Hepatocyte (in vitro differentiated cells): ENCODE measurements at regions not wholly inside any gene's neighbourhood (a gene's known extent, or its start where the extent isn't known, plus 50 kb on each side); places are given as distances from the start of the nearest gene placed in this dataset.

ENCODE experiments used
- CTCF ChIP-seq: fragments of 200-600 bp; sonication (generic); IDR thresholded peaks from 2 replicates; pipeline ENCODE4 v1.5.1; 2016; ENCODE audit warnings: antibody characterized with exemption, mild to moderate bottlenecking; ENCODE audit not compliant: poor library complexity
- EZH2 ChIP-seq: fragments of 200-600 bp; sonication (generic); IDR thresholded peaks from 2 replicates; pipeline ENCODE4 v1.6.1; 2016; ENCODE audit warnings: antibody characterized with exemption, mild to moderate bottlenecking, borderline replicate concordance
- EZH2phosphoT487 ChIP-seq: fragments of 200-600 bp; sonication (generic); IDR thresholded peaks from one replicate; pipeline ENCODE4 v1.6.1; 2018; ENCODE audit warnings: antibody characterized with exemption, mild to moderate bottlenecking, low read depth, moderate library complexity; ENCODE audit not compliant: unreplicated experiment, severe bottlenecking

- TF ChIP-seq EZH2 (no peak), CTCF (no peak), EZH2phosphoT487 (no peak)
Observed at GRCh38 chr11:97847730-97848129, 1173.0 kb upstream of the CNTN5 start.
